ES-I3 (cell line): ENCODE measurements at regions not wholly inside any gene's neighbourhood (a gene's known extent, or its start where the extent isn't known, plus 50 kb on each side); places are given as distances from the start of the nearest gene placed in this dataset.

Source experiments
- H3K36me3 ChIP-seq: 2 replicates; pipeline ENCODE4 v1.6.1; 2013; ENCODE audit warnings: mild to moderate bottlenecking, low read length, control low read depth, moderate library complexity; ENCODE audit not compliant: insufficient read depth
- H3K4me1 ChIP-seq: 2 replicates; pipeline ENCODE4 v1.6.1; 2013; ENCODE audit warnings: mild to moderate bottlenecking, control low read depth, low read length; ENCODE audit not compliant: insufficient read depth
- H3K9ac ChIP-seq: 2 replicates; pipeline ENCODE4 v1.6.1; 2013; ENCODE audit warnings: low read depth, mild to moderate bottlenecking, low read length, moderate library complexity
- H3K9me3 ChIP-seq: 2 replicates; pipeline ENCODE4 v1.6.1; 2013; ENCODE audit warnings: mild to moderate bottlenecking, low read length, moderate library complexity; ENCODE audit not compliant: control insufficient read depth, insufficient read depth

DNA sequence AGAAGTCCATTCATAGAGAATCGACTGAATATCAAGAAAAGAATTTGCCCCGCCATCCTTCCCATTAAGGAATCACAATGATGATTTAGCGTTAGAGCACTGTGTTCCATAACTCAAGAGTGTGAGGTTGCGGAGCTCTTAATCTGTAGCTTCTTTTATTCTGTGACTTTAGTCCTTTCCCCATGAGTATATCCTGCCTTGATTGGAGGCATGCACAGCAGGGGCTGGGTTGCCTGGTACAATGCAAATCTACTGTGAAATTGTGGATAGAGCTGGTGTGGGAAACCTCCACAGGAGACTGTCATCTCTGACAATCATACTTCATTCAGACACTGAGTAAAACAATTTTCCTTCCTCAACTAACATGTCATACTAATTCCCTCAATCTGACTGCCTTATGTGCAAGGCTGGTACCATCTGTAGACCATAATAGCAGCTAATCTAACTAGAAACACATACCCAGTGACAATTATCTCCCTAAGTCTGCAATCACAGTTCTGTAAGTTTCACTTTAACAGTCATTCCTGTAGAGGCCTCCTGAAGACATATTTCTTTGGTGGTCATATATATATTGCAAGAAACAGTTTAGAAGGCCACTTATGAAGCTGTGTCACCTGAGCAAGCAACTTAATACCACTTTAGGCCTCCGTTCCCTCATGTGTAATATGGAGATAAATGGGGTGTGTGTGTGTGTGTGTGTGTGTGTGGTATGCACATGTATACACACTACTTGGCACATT is 355.2 kb upstream of the FAM241A start:
- H3K4me1 ChIP-seq = peaks cover 20% of the 10 kb centered on the region; the same call in 1 of the 2 replicates
- H3K36me3 ChIP-seq = no peaks in the 10 kb centered on the region
- no peaks in the 10 kb centered on the region for H3K9me3 ChIP-seq
- no peak overlapping the region for H3K9ac ChIP-seq

DNA sequence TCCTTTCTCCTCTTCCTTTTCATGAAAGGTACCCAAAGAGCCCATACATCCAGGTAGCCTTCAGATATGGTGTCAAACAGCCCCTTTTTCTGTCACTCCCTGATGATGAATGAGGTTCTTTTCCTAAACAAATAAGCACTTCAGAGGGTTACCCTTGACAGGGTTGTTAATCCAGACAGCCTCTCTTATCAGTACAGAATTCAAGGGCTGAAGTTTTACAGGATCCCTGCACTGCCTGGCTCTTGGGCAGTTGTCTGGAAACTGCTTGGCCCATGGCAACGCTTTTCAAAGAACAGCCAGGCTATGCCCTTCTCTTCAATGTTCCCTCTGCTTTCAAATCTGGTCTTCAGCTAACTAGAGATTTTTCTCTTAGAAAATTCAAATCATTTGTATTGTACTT is 352.6 kb upstream of the FAM241A start:
- H3K4me1 ChIP-seq = peaks cover 20% of the 10 kb centered on the region; the same call in 1 of the 2 replicates
- no peaks in the 10 kb centered on the region for H3K36me3 ChIP-seq
- H3K9me3 ChIP-seq = no peaks in the 10 kb centered on the region
- no peak overlapping the region for H3K9ac ChIP-seq

DNA sequence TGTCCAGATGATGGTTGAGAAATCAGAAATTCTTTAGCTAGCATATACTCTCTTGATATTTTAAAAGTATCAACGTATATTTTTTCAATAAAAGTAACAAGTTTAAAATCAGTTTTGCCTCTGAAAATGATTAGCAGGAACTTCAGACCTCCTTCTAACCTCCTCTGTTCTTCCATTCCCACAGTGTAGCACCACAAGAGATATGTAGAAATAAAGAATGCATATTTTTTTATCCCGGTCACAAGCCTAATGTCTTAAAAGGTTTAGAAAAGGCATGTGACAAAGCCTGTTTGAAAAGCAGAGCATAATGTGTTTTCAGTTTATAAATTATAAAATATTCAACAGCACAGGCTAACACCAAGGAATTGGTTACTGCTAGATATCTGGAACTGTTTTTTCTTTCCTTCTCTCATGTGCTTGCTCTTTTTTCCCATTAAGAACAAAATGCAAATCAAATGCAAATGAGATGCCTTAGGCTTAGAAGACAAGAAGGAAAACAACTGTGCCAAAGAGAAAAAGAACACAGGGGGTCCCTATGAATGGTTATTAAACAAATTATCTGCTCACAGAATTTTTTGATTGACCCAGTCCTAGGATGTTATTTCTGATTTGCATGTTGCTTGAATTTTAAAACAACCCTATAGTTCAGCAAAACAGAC is 351.7 kb upstream of the FAM241A start:
- Histone ChIP-seq H3K9ac (no peak overlapping the region), H3K36me3 (no peaks in the 10 kb centered on the region), H3K9me3 (no peaks in the 10 kb centered on the region), H3K4me1 (peaks cover 17% of the 10 kb centered on the region; the same call in 1 of the 2 replicates)

DNA sequence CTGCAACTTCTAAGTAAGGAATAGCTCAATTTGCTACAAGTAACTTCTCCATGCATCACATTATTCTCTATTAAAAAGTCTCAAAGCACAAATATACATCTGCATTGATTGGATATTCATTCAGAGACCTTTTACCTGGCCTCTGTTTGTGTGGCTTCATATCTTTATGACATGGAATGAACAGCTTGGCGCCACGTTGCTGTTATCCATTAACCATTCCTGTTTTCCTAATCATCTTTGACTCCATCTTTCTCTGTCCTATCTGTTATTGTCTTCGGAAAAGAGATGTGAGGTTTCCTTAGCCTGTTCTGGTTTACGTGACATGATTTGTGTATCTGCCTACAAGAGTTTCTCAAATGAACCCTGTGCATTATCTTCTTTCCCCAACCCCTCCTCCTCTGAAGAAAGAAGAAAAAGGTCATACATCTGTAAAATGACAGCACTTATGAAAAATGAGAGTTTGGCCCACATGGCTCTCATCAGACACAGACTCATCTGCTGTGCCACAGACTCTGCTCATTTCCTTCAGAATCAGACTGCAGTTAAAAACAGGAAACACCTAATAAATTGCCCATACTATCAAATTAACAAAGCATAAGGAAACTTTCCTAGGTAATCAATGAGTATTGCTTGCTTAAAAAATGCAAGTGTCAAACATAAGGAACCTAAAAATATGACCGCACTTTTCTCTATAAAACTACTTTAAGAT is 347.6 kb upstream of the FAM241A start:
- Histone ChIP-seq H3K4me1 (peaks cover 15% of the 10 kb centered on the region; the same call in 1 of the 2 replicates), H3K9me3 (no peaks in the 10 kb centered on the region), H3K36me3 (no peaks in the 10 kb centered on the region), H3K9ac (no peak overlapping the region)

DNA sequence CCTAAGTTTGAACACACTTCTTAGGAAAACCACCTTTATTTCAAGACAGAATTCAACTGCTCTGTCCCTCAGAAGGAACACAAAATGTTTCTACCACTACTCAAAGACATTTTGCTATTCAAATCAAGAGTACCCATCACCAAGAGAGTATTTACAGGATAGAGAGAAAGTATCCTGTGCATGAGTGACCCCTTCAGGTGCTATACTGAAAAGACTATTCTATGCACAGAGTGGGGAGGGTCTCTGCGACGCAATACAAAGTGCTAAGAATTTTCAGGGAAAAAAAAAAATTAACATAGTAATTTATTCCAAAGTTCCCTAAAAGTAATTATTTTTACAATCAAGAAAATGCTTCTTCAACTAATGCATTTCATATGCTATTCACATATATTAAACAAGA is 346.4 kb upstream of the FAM241A start:
- Histone ChIP-seq H3K4me1 (peaks cover 4% of the 10 kb centered on the region; the same call in 1 of the 2 replicates), H3K9me3 (no peaks in the 10 kb centered on the region), H3K36me3 (no peaks in the 10 kb centered on the region), H3K9ac (no peak overlapping the region)

DNA sequence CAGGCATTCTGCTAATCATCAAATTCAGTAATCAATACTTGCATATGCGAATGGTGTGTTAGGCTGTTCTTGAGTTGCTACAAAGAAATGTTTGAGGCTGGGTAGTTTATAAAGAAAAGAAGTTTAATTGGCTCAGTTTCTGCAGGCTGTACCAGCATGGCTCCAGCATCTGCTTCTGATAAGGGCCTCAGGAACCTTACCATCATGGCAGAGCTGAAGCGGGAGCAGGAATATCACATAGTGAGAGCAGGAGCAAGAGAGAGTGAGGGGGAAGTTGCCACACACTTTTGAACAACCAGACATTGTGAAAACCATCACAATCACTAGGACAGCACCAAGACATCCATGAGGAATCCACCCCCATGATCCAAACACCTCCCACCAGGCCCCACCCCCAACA is 344.7 kb upstream of the FAM241A start:
- Histone ChIP-seq H3K4me1 (no peaks in the 10 kb centered on the region), H3K36me3 (no peaks in the 10 kb centered on the region), H3K9me3 (no peaks in the 10 kb centered on the region), H3K9ac (no peak overlapping the region)

DNA sequence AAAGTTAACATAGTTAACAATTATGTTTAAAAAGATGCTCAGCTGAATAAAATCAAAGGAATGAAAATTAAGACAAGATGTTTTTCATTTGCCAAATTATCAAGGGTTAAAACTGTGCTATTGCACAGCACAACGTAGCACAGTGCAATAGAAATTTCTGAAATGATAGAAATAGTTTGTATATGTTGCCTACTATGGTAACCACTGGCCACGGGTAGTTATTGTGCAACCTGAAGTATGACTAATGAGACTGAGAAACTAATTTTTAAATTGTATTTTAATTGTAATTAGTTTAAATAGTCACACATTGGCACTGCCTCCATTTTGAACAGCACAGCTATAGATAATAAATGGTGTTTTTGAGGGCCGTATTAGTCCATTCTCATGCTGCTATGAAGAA is 343.1 kb upstream of the FAM241A start:
- Histone ChIP-seq H3K36me3 (no peaks in the 10 kb centered on the region), H3K9ac (no peak overlapping the region)

DNA sequence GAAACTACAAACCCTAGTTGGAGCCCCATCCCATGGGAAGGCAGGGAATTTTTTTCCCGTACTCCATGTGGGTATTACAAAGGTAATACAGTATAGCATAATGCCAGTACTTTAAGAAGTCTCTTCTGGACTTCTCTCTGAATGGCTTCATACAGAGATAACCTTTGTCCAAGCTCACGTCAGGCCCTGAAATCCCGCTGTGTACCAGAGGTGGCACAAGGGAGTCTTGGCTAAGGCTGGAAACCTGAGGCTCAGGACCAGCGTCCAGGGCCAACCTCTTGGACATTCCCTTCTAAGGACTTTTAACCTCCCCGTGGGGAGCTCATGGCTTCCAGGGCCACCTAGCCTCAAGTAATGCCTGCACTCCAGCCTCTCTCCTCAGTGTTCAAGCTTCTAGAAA is 338.9 kb upstream of the FAM241A start:
- H3K36me3 ChIP-seq = no peaks in the 10 kb centered on the region
- H3K4me1 ChIP-seq = no peaks in the 10 kb centered on the region; the same call in 1 of the 2 replicates
- no peak overlapping the region for H3K9ac ChIP-seq
- H3K9me3 ChIP-seq = no peaks in the 10 kb centered on the region

More for the DNA sequence above, 343.1 kb upstream of the FAM241A start:
- Histone ChIP-seq H3K4me1 (no peaks in the 10 kb centered on the region), H3K9me3 (no peaks in the 10 kb centered on the region)

DNA sequence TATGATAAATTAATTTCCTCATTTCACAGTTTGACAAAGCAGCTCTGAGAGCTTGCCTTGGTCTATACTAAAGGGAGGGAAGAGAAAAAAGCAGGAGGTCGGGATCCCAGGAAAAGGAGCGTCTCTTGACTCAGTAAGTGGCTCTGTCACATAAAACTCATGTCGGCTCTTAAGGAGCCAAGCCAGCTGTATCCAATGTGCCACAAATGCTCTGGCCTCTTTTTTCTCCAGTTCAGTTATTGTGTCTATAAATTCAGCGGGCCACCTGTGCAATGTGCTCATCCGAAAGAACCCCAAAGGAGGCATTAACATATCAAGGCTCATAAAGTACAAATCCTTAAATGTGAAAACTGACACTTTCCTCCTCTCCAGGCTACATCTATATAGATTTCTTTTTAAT is 337.7 kb upstream of the FAM241A start:
- H3K9ac ChIP-seq = no peak overlapping the region
- H3K9me3 ChIP-seq = no peaks in the 10 kb centered on the region
- no peaks in the 10 kb centered on the region for H3K36me3 ChIP-seq
- H3K4me1 ChIP-seq = no peaks in the 10 kb centered on the region; the same call in 1 of the 2 replicates

DNA sequence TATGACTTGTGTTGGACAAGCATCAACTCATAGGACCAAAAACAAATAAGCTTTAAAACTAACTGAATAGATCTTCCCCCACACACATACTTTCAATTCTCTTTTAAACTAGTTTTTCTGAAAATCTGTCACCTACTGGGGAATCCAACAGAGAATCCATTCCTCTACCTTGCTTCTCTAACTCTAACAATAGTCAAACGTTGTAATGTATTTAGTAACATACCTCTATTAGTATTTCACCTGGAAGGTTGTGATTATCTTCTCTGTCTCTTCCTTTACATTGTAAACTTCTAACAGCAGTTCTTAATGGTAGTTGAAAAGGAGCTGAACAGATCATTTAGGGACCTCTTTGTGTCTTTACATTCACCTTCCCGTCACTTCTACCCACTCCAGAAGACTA is 337.1 kb upstream of the FAM241A start:
- no peaks in the 10 kb centered on the region for H3K36me3 ChIP-seq
- H3K9me3 ChIP-seq = no peaks in the 10 kb centered on the region
- H3K9ac ChIP-seq = no peak overlapping the region
- H3K4me1 ChIP-seq = no peaks in the 10 kb centered on the region; the same call in 1 of the 2 replicates

DNA sequence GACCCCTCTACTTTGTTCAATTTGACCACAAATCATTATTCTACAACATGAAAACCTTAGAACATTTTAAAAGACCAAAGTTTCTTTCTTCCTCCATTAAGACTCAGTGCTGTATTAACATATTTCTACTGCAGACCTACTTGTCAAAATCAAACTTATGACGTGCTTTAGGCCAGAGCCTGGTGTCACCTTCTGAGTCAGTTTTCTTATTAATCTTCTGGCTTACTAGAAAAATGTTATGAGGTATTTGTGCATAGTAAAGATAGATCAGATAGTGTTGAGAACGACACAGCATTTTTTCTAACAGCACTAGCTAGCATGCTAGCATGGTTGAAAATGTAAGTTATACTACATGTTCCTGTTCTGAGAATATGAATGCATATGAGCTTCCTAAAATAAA is 333.6 kb upstream of the FAM241A start:
- Histone ChIP-seq H3K9ac (no peak overlapping the region), H3K9me3 (0 out of 2 replicates have a peak, but pooled peaks cover 3% of the 10 kb centered on the region), H3K4me1 (no peaks in the 10 kb centered on the region; the same call in 1 of the 2 replicates)

DNA sequence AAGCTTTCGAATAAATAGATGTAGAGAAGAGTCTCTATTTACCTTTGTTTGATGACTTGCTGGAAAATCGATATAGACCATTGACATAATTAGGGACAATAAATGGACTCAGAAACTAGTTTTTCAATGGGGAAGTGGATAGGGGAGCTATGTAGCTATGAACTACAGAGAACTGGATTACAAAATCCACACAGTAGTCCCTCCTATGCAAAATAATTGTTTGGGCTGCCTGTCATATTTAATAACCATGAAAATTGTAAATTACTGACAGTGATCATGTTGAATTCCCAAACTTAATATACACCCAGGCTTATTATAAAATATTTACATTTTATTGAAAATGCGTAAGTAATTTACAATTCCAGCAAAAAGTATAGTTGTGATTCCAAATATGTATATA is 333.1 kb upstream of the FAM241A start:
- no peak overlapping the region for H3K9ac ChIP-seq
- H3K36me3 ChIP-seq = no peaks in the 10 kb centered on the region
- 0 out of 2 replicates have a peak, but pooled peaks cover 5% of the 10 kb centered on the region for H3K9me3 ChIP-seq
- H3K4me1 ChIP-seq = no peaks in the 10 kb centered on the region; the same call in 1 of the 2 replicates

More for the DNA sequence above, 333.6 kb upstream of the FAM241A start:
- no peaks in the 10 kb centered on the region for H3K36me3 ChIP-seq

DNA sequence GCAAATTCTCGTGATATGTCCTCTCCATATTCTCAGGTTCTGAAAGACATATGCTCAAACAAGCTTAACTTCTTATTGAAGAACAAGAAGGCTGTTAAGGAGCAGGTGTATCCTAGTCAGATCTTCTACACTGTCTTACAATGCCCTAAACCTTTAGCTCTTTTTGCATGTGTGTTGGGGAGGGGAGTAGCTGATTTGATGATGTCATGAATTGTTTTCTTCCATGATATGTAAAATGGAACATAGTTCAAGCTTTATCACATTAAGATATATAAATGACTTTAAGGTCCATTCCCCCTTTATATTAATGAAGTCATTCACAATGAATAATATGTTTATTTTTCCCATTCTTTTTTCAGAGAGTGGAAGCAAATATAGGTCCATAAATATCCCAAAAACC is 332.5 kb upstream of the FAM241A start:
- Histone ChIP-seq H3K9me3 (0 out of 2 replicates have a peak, but pooled peaks cover 8% of the 10 kb centered on the region), H3K9ac (no peak overlapping the region)

DNA sequence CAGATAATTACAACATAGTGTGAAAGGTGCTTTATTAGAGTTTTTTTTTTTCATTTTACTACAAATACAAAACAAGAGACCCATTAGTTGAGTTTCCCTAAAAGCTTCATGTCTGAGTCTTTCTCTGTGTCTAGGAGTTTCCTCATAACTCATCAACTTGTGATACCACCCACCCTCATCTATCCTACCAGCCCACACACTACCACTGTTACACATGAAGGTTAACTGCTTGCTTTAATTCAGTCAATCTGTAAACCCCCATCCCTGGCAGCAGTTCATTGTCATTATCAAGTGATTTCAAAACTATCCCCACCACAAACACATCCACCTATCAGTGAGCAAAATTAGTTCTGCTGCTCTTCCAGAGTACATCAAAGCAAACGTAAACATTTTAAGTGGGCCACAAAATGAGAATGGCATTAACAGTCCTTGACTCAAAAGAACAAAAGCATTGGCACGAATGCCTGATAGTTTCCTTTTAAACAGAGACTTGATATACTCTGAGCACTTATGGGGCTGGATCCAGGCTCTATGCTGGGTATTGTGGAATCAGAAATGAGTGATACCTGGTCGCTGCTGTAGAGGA is 331.6 kb upstream of the FAM241A start:
- no peaks in the 10 kb centered on the region for H3K36me3 ChIP-seq
- no peak overlapping the region for H3K9ac ChIP-seq
- H3K9me3 ChIP-seq = 0 out of 2 replicates have a peak, but pooled peaks cover 8% of the 10 kb centered on the region
- H3K4me1 ChIP-seq = no peaks in the 10 kb centered on the region; the same call in 1 of the 2 replicates

More for the DNA sequence above, 332.5 kb upstream of the FAM241A start:
- no peaks in the 10 kb centered on the region; the same call in 1 of the 2 replicates for H3K4me1 ChIP-seq
- no peaks in the 10 kb centered on the region for H3K36me3 ChIP-seq
